NB4 (cell line): ENCODE measurements at regions not wholly inside any gene's neighbourhood (a gene's known extent, or its start where the extent isn't known, plus 50 kb on each side); places are given as distances from the start of the nearest gene placed in this dataset.

Source experiments
- DNase-seq: peaks from one replicate; pipeline ENCODE4 v3.0.0; 2010; ENCODE audit warnings: low read depth
- H3K4me3 ChIP-seq: one replicate; pipeline ENCODE4 v1.5.1; 2011; ENCODE audit warnings: mild to moderate bottlenecking, low read depth, low read length, moderate library complexity
- CTCF ChIP-seq: IDR thresholded peaks from one replicate; pipeline ENCODE4 v1.5.1; 2012; ENCODE audit warnings: low read depth, low read length
- MAX ChIP-seq: IDR thresholded peaks from 2 replicates; pipeline ENCODE4 v1.6.1; 2011; ENCODE audit warnings: low read depth, low read length
- MYC ChIP-seq: IDR thresholded peaks from 2 replicates; pipeline ENCODE4 v1.6.1; 2011; ENCODE audit warnings: low read depth, low read length
- POLR2A ChIP-seq: IDR thresholded peaks from 2 replicates; pipeline ENCODE4 v1.6.1; 2011; ENCODE audit warnings: mild to moderate bottlenecking; ENCODE audit not compliant: insufficient read length; ENCODE audit errors: extremely low read depth

- H3K4me3 ChIP-seq = no peak overlapping the region
- TF ChIP-seq MYC = no peak
- DNase-seq = no peak
These were observed 1359.5 kb downstream of the TECRL start for GRCh38 chr4:63049726-63050125.

GRCh38 chr4:63049278-63049677 lies 1360.0 kb downstream of the TECRL start:
- no peak overlapping the region for H3K4me3 ChIP-seq
- TF ChIP-seq MYC (no peak), POLR2A (no peak), CTCF (no peak), MAX (no peak)
- DNase-seq = no peak

- no peak overlapping the region for H3K4me3 ChIP-seq
- TF ChIP-seq MYC = no peak
- no peak for TF ChIP-seq POLR2A
- TF ChIP-seq CTCF = no peak
- no peak for TF ChIP-seq MAX
- no peak for DNase-seq
These were observed 1372.9 kb downstream of the TECRL start for GRCh38 chr4:63036159-63036866.

- TF ChIP-seq MAX = no peak
- TF ChIP-seq POLR2A = no peak
- TF ChIP-seq CTCF = no peak
- no peak for TF ChIP-seq MYC
- DNase-seq = no peak
- H3K4me3 ChIP-seq = no peak overlapping the region
These were observed 1379.9 kb downstream of the TECRL start for GRCh38 chr4:63029380-63029779.

- no peak for DNase-seq
- TF ChIP-seq CTCF (no peak), MAX (no peak), POLR2A (no peak), MYC (no peak)
- no peak overlapping the region for H3K4me3 ChIP-seq
These were observed 1388.6 kb downstream of the TECRL start for GRCh38 chr4:63020661-63021060.

- TF ChIP-seq MYC (no peak), POLR2A (no peak), MAX (no peak)
- H3K4me3 ChIP-seq = no peak overlapping the region
- DNase-seq = no peak
These were observed 1392.0 kb downstream of the TECRL start for GRCh38 chr4:63017300-63017699.
